Tibial artery (tissue), 4 donors: ENCODE measurements at regions not wholly inside any gene's neighbourhood (a gene's known extent, or its start where the extent isn't known, plus 50 kb on each side); places are given as distances from the start of the nearest gene placed in this dataset.

Experiments
- DNase-seq, 2 donors: peaks; one replicate each; pipeline ENCODE4 v3.0.0-alpha.2; 2019
- H3K27ac ChIP-seq, 2 donors: fragments of 200-600 bp; sonication (generic) in 1 of 2; 1 replicate in 1 of 2; 2 replicates in 1 of 2; pipeline ENCODE4 v1.5.1; 2018 to 2019; ENCODE audit warnings: mild to moderate bottlenecking in 1 of 2
- H3K27me3 ChIP-seq, 2 donors: fragments of 200-600 bp; sonication (generic) in 1 of 2; one replicate each; pipeline versions ENCODE4 v1.5.1 to v1.6.0; 2016 to 2019
- H3K36me3 ChIP-seq, 3 donors: fragments of 200-600 bp; sonication (generic) in 2 of 3; one replicate each; pipeline ENCODE4 v1.5.1; 2016 to 2019; ENCODE audit warnings: mild to moderate bottlenecking in 2 of 3
- H3K4me1 ChIP-seq, 4 donors: fragments of 200-600 bp; sonication (generic) in 2 of 4; 1 replicate in 3 of 4; 2 replicates in 1 of 4; pipeline ENCODE4 v1.5.1; 2016 to 2019
- H3K4me3 ChIP-seq, 2 donors: fragments of 200-600 bp; sonication (generic) in 1 of 2; 1 replicate in 1 of 2; 2 replicates in 1 of 2; pipeline ENCODE4 v1.5.1; 2018 to 2019; ENCODE audit warnings: mild to moderate bottlenecking in 2 of 2
- H3K9me3 ChIP-seq, 3 donors: fragments of 200-600 bp; sonication (generic) in 1 of 3; one replicate each; pipeline ENCODE4 v1.5.1; 2016 to 2019
- CTCF ChIP-seq, 2 experiments: fragments of 200-600 bp in 1 of 2; fragments of 450-650 bp in 1 of 2; IDR thresholded peaks; one replicate each; pipeline ENCODE4 v1.5.1; 2017 to 2019; ENCODE audit warnings: antibody characterized with exemption in 2 of 2, mild to moderate bottlenecking in 1 of 2, moderate library complexity in 1 of 2
- intact Hi-C: fragments of 100-400 bp; cut with DNase I; formaldehyde crosslinking; loops from one replicate; pipeline ENCODE4 v1.15.0; 2023; ENCODE audit warnings: low total_unique reads

- Histone ChIP-seq H3K27ac (peak overlapping the region; percentile 77 to 82), H3K4me1 (peaks cover 0 to 66% (median 16%) of the 10 kb centered on the region in 4 donors), H3K36me3 (no peaks in the 10 kb centered on the region), H3K4me3 (no peak overlapping the region), H3K9me3 (no peaks in the 10 kb centered on the region), H3K27me3 (no peaks in the 10 kb centered on the region)
- DNase-seq = peak; percentile 90 to 93
- intact Hi-C loops = loop anchor here (10.0 kb wide), 1 partner anchor 125 kb away; no protein-coding TSS in a partner anchor
- TF ChIP-seq CTCF (IDR thresholded peaks at IDR 0.05) = no peak
Measured at GRCh38 chr18:34659579-34660517, 50.2 kb upstream of the DTNA start.
